T47D (cell line): ENCODE measurements at regions not wholly inside any gene's neighbourhood (a gene's known extent, or its start where the extent isn't known, plus 50 kb on each side); places are given as distances from the start of the nearest gene placed in this dataset.

ENCODE experiments used
- DNase-seq, 2 experiments: peaks; one replicate each; pipeline versions ENCODE4 v3.0.0 to v3.0.0-alpha.2; 2011 to 2012; ENCODE audit warnings: low read depth in 1 of 2, low spot score in 1 of 2
- JUND ChIP-seq: IDR thresholded peaks from 2 replicates; pipeline ENCODE4 v1.6.1; 2012; ENCODE audit warnings: low read depth
- in situ Hi-C: cut with HindIII; loops from 2 replicates; pipeline ENCODE4 v1.10.0; 2016; ENCODE audit warnings: low sequenced_read_pairs, low pct_unique_long_range_greater_than_20kb

DNA sequence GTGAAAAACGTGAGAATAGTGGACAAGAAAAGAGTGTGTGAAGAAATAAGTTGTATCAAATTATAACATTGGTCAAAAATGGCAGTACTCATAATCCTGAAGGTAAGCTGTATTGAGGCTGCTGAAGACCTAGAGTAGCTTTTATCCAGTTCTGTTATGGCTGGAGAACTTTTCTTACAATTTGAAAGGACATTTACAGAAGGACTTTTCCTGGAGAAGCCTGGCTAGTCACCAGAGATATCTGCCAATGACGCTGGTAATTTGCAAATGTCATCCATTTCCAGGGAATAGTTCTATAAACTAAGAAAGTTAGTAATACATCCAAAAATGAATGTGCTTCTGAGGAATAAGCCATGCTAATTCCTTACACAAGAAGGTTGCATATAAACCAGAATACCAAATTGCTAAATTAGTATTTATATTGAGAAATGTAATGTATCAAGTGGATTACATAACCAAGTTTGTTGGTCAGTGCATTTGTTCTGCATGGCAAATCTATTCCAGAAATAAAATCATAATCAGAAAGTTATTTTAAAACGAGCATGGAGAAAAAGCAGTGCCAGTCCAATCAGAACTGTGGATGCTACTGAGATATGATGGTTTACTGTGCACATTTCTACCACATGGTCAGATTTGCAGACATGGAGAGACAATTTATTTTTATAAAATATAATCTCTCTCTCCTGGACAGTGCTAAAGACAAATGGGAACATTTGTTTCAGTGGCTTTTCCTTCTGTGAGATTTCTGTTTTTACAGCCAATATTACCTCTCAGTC lies 743.7 kb upstream of the HS3ST1 start:
- no peak for DNase-seq
- in situ Hi-C loops: no loop called here
- TF ChIP-seq JUND: no peak

DNA sequence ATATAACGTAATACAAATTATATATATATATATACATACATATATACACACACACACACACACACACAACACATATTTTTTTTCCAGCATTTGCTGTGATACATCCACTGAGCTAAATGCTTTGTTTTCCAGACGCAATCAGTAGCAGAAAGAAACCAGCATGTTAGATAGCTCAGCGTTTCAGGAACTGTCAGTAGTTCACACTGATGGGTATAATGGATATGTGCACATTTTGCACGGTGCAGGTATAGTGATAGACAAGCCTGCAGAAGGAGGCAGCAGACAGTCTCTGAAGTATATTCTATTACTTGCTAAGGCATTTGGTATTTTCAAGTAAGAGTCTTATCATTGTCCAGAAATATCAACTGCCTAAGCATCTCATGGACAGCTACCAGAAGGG lies 741.6 kb upstream of the HS3ST1 start:
- in situ Hi-C loops: no loop called here
- TF ChIP-seq JUND: no peak
- DNase-seq: no peak

DNA sequence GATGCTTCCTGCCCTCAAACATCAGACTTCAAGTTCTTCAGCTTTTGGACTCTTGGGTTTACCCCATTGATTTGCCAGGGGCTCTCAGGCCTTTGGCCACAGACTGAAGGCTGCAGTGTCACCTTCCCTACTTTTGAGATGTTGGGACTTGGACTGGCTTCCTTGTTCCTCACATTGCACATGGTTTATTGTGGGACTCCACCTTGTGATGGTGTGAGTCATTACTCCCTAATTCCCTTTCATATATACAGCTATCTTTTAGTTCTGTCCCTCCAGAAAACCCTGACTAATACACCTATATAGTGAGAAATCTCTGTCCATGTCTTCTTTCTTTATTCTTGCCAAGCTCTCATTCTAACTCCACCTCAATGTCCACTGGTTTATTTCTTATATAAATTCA lies 736.9 kb upstream of the HS3ST1 start:
- in situ Hi-C loops: no loop called here
- no peak for TF ChIP-seq JUND
- DNase-seq: no peak

DNA sequence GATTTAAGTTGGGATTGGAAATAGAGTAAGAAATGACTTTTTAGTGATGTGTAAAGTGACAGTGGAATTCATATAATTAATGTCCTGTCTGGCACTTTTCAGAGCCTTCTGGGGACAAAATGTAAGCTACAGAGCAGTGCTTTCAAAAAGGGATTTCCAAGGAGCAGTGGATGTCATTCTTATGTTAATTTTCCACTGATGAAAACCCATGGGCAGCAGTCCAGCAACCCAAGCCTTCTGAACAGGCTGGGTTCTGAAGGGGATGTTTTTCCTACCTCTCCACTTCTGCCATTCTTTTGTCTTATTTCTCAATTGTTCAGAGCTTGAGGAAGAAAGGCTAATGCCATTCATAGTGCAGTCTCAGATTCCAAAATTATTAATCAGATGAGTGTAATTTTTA lies 717.6 kb upstream of the HS3ST1 start:
- in situ Hi-C loops: no loop called here
- TF ChIP-seq JUND: no peak
- no peak for DNase-seq

DNA sequence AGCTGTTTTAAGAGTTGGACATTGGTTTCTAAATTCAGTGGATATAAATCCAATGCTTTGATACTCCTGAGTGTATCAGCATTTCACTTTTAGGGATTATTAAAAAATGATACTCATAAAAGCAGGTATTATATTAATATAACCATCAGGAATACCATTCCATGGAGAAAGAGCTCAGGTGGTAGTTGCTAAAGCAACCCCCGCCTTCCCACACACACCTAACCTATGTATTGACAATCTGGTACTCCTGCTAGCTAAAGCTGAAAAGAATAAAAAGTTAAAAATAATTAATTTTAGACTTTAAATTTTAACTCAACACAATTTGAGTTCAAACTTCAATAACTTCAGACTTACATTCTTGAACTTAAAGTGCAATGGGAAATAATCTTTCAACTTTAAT lies 717.1 kb upstream of the HS3ST1 start:
- DNase-seq: no peak
- TF ChIP-seq JUND: no peak
- in situ Hi-C loops: no loop called here

DNA sequence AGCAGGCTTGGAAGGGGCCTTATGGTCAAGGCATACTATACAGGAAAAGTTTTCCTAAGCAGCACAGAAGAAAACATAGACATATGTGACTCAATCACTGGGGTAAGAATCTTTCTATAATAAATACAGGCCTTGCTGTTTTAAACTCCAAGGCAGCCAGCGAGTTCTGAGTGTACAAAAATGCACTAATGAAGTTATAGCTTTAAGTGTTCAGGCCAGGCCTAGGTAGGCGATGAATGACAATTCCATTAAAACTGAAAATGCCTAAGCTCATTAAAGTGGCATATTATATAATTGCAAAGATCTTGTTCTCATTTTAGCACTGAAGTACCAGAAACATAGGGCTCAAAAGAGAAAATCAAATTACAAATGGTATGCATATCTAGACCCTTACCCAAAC lies 716.4 kb upstream of the HS3ST1 start:
- DNase-seq: no peak
- in situ Hi-C loops: no loop called here
- no peak for TF ChIP-seq JUND

DNA sequence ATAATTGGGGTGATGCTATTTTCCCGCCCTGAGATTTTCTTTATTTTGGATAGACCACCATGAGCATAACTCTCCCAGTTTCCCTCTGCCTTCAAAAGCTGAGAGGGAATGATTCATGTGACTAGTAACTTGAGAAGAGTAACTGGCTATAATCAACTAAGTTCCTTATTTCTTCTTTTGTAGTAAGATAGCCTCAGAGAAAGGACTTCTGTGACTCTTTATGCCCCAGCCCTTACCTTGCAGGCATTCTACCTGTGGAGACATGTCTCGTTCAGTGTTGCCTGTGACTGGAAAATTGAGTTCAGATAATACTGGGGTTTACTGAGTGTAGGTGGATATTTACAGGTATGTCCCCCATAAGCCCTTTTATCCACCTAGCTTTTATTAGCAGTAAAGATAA lies 715.4 kb upstream of the HS3ST1 start:
- in situ Hi-C loops: no loop called here
- no peak for TF ChIP-seq JUND
- DNase-seq: no peak

DNA sequence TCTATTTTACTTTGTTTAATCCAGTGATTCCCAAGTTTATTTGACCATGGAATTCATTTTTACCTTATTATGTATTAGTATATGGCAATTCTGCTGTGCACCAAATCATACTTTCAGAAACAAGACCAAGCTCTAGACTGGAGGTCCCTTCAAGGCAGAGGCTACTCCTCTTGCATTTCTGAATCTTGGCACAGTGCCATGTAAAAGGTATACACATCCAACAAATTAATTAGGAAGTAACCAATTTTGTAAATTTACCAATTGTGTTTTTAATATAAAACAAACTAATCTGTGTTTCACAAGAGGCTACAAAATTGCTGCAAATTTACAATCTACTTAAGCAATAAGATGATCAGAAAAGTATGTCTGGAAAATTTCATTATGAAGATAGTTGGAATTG lies 712.2 kb upstream of the HS3ST1 start:
- in situ Hi-C loops: no loop called here
- TF ChIP-seq JUND: no peak
- no peak for DNase-seq

DNA sequence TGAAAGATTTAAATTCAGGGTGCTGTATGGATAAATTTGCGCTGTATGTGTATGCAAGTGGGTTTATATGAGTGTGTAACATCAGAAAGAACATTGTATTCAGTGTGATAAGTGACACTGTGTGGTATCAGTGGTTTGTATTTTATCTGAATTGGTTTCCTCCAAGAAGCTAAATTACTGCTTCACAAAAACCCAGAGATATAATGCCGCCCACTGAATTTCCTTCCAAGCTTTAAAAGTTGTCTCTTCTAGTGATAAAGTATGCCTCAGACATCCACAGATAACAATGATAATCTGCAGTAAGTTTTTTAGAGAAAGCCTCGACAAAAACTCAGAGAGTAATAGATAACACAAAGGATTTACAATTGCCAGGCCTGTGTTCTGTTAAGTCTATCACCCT lies 710.6 kb upstream of the HS3ST1 start:
- TF ChIP-seq JUND: no peak
- no peak for DNase-seq
- in situ Hi-C loops: no loop called here

DNA sequence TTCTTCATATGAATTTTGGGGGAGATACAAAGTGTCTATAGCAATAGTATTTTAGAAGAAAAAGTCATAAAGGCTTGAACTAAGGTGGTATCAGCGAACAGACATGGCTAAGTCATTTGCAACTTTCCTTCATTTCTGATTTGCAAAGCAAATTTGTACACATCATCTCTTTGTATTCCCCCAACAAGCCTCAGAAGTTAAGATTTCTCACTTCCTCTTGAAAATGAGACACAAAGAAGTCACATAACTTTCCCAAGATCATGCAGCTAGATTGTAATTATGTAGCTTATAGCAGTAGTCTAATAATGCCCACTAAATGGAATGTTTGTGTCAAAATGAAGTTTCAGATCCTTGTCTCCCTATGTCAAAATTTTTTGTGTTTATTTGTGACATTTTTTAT lies 709.8 kb upstream of the HS3ST1 start:
- in situ Hi-C loops: no loop called here
- DNase-seq: no peak
- TF ChIP-seq JUND: no peak

DNA sequence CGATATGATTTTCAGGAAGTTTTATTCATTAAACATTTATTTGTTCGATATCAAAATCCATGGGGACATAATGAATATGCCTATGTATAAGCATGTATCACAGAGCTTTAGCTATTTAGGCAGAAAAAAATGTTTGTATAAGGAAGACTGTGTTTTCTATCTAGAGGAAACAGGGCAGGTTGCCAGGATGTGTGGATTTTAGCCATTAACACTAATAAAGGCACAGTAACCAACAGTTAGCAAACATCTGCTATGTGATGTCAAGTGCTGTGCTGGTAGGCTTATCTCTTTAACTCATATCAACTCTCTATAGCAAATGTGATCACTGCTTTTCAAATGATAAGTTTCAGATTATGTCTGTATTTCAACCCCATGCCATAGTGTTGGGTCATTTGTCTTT lies 708.9 kb upstream of the HS3ST1 start:
- no peak for DNase-seq
- no peak for TF ChIP-seq JUND
- in situ Hi-C loops: no loop called here

DNA sequence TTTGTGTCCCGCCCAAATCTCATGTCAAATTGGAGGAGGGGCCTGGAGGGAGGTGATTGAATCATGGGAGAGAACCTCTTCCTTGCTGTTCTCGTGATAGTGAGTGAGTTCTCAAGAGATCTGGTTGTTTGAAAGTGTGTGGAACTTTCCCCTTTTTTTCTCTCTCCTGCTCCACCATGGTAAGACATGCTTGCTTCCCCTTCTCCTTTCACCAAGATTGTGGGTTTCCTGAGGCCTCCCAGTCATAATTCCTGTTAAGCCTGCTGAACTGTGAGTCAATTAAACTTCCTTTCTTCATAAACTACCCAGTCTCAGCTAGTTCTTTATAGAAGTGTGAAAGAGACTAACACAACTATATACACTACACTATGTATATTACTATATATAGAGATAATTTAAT lies 697.8 kb upstream of the HS3ST1 start:
- in situ Hi-C loops: no loop called here
- no peak for DNase-seq
- no peak for TF ChIP-seq JUND

DNA sequence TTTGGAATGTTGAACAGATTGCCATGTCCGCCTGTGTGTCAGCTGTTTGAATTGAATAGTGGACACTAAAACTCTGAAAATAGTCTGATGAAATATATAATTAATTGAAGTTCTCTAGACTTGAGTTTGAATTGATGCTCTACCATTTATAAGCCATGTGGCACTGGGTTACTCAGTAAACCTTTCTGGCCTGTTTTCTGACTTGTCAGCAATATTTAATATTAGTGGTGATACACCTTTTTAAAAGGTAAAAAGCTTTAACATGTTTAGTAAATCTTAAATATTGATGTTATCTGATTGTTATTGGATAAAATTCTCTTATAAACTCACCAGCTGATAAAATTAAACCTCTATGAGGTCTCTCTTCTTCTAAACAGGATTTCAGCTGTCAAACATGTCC lies 695.4 kb upstream of the HS3ST1 start:
- no peak for TF ChIP-seq JUND
- in situ Hi-C loops: no loop called here
- no peak for DNase-seq

DNA sequence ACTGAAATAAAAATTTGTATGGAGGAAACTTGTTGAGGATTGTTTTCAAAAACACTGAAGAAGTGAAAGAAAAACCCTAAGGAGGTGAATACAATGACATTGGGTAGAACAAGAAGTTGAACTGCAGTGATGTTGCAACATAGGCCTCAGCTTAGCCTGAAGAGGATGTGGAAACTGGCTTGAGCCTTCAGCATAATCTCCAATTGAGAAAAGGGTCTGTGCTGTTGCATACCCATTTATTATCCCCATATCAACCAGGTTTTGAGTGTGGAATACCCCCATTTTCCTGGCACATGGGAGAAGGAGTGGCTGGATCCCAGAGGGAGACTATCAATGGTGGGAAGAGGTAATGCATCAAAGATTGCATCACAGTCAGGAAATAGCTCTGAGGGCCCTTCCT lies 695.0 kb upstream of the HS3ST1 start:
- in situ Hi-C loops: no loop called here
- TF ChIP-seq JUND: no peak
- no peak for DNase-seq
